ELR (cell line): ENCODE measurements at regions not wholly inside any gene's neighbourhood (a gene's known extent, or its start where the extent isn't known, plus 50 kb on each side); places are given as distances from the start of the nearest gene placed in this dataset.

ENCODE experiments used
- DNase-seq: peaks from one replicate; pipeline ENCODE4 v3.0.0-alpha.2; 2015; ENCODE audit warnings: low read depth

- DNase-seq = no peak
Observed at GRCh38 chr18:50475538-50476193, 84.2 kb upstream of the MAPK4 start.

- DNase-seq = no peak
Observed at GRCh38 chr18:50492097-50492496, 67.8 kb upstream of the MAPK4 start.

DNA sequence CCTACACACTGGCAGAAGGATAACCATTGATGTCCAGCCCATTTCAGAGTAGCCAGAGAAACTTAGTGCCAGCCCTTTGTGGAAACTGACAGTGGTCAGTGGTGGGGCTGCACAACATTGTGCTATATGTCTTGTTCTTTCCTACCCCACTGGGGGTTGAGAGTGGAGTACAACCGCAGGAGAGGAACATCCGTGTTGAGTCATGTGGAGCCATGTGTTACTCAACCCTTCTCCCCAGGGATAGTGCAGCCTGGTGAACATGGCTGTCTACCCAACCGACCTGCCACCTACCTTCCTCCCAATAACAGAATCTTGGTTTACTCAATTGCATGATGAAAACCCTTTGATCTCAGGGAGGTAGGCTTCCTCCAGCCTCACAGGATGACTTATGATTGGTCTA, 65.3 kb upstream of the MAPK4 start:
- no peak for DNase-seq

- no peak for DNase-seq
Observed at GRCh38 chr18:50506362-50506761, 53.5 kb upstream of the MAPK4 start.

DNA sequence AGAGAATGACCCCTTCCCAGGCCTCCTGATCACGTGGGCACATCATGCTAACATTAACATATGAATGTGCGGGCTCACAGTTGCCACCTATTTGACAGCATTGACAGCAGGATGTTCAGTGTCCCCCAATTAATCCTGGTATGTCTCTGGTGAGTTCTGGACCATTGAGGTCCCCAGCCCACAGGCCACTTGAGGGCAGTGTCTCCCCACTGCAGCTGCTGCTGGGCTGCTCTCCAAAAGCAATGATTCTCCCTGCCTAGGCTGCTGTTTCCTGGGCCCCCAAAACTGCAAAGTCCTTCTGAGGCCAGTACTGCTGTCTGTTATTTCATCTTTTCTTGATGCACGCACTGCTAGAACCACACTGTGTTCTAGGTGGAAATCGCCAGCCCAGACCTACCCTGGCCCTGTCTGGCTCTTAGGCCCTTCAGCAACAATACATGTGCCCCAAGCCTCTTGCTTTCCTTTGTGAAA, 52.7 kb upstream of the MAPK4 start:
- DNase-seq = peak; percentile 41

- no peak for DNase-seq
Observed at GRCh38 chr18:50508228-50508627, 51.7 kb upstream of the MAPK4 start.

GRCh38 chr18:50509012-50509411, 50.9 kb upstream of the MAPK4 start:
- no peak for DNase-seq
